Ishikawa (cell line): ENCODE measurements at regions not wholly inside any gene's neighbourhood (a gene's known extent, or its start where the extent isn't known, plus 50 kb on each side); places are given as distances from the start of the nearest gene placed in this dataset.

ENCODE experiments used
- CEBPB ChIP-seq: IDR thresholded peaks from 2 replicates; pipeline ENCODE4 v1.6.1; 2012
- CREB1 ChIP-seq: IDR thresholded peaks from 2 replicates; pipeline ENCODE4 v1.6.1; 2012; ENCODE audit warnings: low read depth
- EGR1 ChIP-seq: IDR thresholded peaks from 2 replicates; pipeline ENCODE4 v1.6.1; 2012
- EP300 ChIP-seq: IDR thresholded peaks from 2 replicates; pipeline ENCODE4 v1.6.1; 2012; ENCODE audit warnings: borderline replicate concordance
- FOXM1 ChIP-seq: IDR thresholded peaks from 2 replicates; pipeline ENCODE4 v1.6.1; 2012; ENCODE audit warnings: low read depth, borderline replicate concordance
- NFIC ChIP-seq: IDR thresholded peaks from 2 replicates; pipeline ENCODE4 v1.6.1; 2012
- RAD21 ChIP-seq: IDR thresholded peaks from 2 replicates; pipeline ENCODE4 v1.6.1; 2012; ENCODE audit warnings: low read depth
- TAF1 ChIP-seq: IDR thresholded peaks from 2 replicates; pipeline ENCODE4 v1.6.1; 2012; ENCODE audit warnings: low read depth, mild to moderate bottlenecking
- TCF12 ChIP-seq: IDR thresholded peaks from 2 replicates; pipeline ENCODE4 v1.6.1; 2012; ENCODE audit warnings: low read depth
- TEAD4 ChIP-seq: IDR thresholded peaks from 2 replicates; pipeline ENCODE4 v1.6.1; 2012
- YY1 ChIP-seq: IDR thresholded peaks from 2 replicates; pipeline ENCODE4 v1.6.1; 2012; ENCODE audit warnings: low read depth
- ZBTB7A ChIP-seq: IDR thresholded peaks from 2 replicates; pipeline ENCODE4 v1.6.1; 2012; ENCODE audit warnings: low read depth
- TF ChIP-seq, protein P1 (sequence below): IDR thresholded peaks from 2 replicates; pipeline ENCODE4 v1.6.1; 2012; ENCODE audit warnings: low read depth, mild to moderate bottlenecking
- TF ChIP-seq, protein P2 (sequence below): IDR thresholded peaks from 2 replicates; pipeline ENCODE4 v1.6.1; 2012
- TF ChIP-seq, protein P3 (sequence below): IDR thresholded peaks from 2 replicates; pipeline ENCODE4 v1.6.1; 2012

DNA sequence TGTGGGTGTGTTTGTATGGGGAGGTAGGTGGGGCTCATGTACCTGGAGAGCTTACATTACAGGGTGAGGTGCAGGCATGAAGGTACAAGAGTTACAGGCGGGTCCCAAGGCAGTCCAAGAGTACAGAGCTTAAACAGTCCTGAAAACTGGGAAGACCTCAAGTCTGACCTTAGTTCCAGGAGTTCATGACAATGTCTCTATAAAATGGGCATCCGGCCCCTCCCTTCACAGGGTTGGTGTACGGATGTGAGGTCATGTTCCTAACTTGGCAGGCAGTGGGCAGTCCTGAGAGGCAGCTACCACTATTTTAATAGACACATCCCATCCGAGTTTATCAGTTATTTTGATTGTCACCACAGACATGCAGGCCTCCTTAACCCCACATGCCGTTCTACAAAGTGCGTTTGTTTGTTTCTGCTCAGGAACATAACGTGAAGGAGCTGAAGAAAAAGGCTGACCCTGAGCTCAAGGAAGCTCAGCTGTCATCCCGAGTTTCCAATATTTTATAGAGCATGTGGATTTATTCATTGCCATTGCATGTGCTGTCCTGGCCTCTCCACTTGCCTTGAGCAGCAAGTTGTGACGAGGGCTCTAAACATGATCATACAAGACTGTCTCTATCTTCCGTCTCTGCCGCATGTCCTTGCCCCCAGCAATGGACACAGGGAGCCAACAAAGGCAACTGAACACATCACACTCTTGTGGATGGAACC, 647.5 kb upstream of the IGFBP3 start:
- TF ChIP-seq EGR1 = no peak
- TF ChIP-seq, protein P1, sequence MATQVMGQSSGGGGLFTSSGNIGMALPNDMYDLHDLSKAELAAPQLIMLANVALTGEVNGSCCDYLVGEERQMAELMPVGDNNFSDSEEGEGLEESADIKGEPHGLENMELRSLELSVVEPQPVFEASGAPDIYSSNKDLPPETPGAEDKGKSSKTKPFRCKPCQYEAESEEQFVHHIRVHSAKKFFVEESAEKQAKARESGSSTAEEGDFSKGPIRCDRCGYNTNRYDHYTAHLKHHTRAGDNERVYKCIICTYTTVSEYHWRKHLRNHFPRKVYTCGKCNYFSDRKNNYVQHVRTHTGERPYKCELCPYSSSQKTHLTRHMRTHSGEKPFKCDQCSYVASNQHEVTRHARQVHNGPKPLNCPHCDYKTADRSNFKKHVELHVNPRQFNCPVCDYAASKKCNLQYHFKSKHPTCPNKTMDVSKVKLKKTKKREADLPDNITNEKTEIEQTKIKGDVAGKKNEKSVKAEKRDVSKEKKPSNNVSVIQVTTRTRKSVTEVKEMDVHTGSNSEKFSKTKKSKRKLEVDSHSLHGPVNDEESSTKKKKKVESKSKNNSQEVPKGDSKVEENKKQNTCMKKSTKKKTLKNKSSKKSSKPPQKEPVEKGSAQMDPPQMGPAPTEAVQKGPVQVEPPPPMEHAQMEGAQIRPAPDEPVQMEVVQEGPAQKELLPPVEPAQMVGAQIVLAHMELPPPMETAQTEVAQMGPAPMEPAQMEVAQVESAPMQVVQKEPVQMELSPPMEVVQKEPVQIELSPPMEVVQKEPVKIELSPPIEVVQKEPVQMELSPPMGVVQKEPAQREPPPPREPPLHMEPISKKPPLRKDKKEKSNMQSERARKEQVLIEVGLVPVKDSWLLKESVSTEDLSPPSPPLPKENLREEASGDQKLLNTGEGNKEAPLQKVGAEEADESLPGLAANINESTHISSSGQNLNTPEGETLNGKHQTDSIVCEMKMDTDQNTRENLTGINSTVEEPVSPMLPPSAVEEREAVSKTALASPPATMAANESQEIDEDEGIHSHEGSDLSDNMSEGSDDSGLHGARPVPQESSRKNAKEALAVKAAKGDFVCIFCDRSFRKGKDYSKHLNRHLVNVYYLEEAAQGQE = no peak
- TF ChIP-seq EP300 = no peak
- TF ChIP-seq ZBTB7A = no peak
- no peak for TF ChIP-seq YY1
- no peak for TF ChIP-seq CEBPB
- TF ChIP-seq, protein P2, sequence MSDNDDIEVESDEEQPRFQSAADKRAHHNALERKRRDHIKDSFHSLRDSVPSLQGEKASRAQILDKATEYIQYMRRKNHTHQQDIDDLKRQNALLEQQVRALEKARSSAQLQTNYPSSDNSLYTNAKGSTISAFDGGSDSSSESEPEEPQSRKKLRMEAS = no peak
- no peak for TF ChIP-seq FOXM1
- no peak for TF ChIP-seq RAD21
- no peak for TF ChIP-seq TCF12
- no peak for TF ChIP-seq TEAD4
- TF ChIP-seq TAF1 = no peak

DNA sequence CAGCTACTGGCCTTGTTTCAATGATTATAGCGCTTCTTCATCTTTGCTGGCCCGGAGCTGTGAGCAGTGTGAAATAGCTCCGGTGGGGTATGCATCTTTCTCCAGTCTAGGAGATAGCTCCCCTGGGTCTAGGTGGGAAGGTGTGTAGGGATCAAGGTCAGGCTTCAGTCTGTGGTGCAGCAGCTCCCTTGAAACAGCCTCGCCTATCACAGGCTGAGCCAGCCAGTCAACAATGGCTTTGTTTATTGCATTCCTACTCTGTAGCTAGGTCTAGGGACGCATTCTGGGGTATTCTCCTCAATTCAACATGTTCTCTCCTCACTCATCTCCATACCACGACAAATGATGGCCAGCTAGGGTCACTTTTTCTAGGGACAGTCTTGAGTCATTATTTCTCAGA, 646.8 kb upstream of the IGFBP3 start:
- TF ChIP-seq NFIC = no peak
- no peak for TF ChIP-seq CEBPB
- TF ChIP-seq YY1 = no peak
- no peak for TF ChIP-seq EP300
- no peak for TF ChIP-seq FOXM1
- TF ChIP-seq, protein P3, sequence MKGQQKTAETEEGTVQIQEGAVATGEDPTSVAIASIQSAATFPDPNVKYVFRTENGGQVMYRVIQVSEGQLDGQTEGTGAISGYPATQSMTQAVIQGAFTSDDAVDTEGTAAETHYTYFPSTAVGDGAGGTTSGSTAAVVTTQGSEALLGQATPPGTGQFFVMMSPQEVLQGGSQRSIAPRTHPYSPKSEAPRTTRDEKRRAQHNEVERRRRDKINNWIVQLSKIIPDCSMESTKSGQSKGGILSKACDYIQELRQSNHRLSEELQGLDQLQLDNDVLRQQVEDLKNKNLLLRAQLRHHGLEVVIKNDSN = no peak
- no peak for TF ChIP-seq EGR1
- TF ChIP-seq CREB1 = no peak
- TF ChIP-seq, protein P2 = no peak
- no peak for TF ChIP-seq ZBTB7A
- no peak for TF ChIP-seq TAF1

DNA sequence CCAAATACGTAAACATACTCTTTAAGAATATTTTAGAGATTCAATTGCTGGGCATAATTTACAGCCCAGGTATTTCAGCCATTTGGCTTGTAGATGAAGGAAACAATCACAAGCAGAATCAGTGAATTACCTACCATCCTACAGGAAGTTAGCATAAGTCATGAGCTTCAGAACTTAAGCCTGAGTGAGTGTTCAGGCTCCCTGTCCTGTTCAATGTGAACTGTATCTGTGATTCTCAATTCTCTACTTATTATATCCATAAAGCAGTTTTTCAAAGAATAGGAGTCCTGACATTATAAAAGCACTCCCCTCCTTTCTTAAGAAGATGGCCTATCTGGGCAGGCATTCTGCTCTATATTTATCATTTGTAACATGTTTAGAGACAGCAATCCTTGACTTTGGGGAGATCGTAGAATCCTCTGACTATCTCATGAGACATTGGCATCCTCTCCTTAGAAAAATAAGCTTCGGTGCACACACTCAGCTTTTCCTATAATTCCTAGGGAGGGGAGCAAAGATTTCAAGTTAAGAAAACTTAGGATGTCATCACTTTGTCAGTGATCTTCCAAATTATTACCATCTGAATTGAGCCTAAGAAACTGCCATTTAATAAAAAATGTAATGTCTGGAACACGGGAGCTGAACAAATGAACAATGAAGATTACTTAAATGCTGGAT, 645.2 kb upstream of the IGFBP3 start:
- TF ChIP-seq ZBTB7A (no peak), CREB1 (no peak), TEAD4 (no peak), RAD21 (no peak), TCF12 (no peak), TAF1 (no peak)
- TF ChIP-seq, protein P1 = no peak

DNA sequence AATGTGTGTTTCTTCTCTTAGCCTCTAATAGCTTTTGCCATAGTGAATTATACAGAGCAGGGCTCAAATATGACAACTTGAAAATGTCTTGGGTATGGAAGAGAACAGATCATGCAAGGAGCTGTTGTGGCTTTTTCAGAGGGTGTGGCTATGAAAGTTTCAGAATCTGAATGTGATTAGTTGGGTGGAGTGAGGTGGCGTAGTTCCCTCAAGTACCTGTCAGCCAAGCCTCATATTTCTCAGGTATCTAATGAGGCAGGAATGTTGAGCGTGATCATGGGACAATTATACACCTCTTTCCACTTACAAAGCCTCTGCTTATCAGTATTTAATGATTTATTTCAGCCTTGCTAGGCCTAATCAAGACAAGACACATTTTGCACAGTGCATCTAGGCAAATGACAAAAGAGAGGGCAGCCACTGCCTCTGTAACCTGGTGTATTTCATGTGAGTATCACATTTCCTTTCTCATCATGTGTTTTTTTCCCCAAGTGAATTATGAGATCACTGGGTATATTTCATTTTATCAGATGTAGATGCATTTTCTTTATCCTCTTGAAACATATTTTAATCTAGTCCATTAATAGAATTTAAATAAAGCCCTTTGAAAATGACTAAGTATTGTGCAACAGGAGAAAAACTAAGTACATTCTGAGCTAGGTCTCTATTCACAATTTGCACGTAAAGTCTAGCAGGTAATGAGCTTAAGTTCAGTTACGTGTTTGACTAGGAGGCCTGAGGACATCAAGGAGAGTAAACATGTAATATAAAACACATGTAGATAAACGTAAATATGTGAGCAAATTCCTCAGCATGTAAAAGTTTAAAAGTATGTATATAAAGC, 644.4 kb upstream of the IGFBP3 start:
- TF ChIP-seq TEAD4 (peak; percentile 79), TAF1 (no peak), YY1 (no peak), TCF12 (0 out of 2 replicates have a peak, but pooled peaks have one; percentile 22), FOXM1 (no peak), NFIC (no peak), CREB1 (no peak), CEBPB (peak; percentile 48; the same call in 1 of the 2 replicates), RAD21 (no peak), EP300 (peak; percentile 57; the same call in 1 of the 2 replicates), ZBTB7A (no peak), EGR1 (no peak)
- TF ChIP-seq, protein P1 = no peak
- TF ChIP-seq, protein P3 = no peak
- TF ChIP-seq, protein P2 = no peak
